ENCODE measurements at regions not wholly inside any gene's neighbourhood (a gene's known extent, or its start where the extent isn't known, plus 50 kb on each side); places are given as distances from the start of the nearest gene placed in this dataset.

- no peaks in the 10 kb centered on the region for H3K27me3 ChIP-seq (ENCODE audit: control insufficient read depth, insufficient read depth, low read length)
- H3K4me3 ChIP-seq (ENCODE audit: low read depth, low read length) = no peak overlapping the region
- no peaks in the 10 kb centered on the region for H3K36me3 ChIP-seq (ENCODE audit: control insufficient read depth, insufficient read depth, low read length)
- FAIRE-seq (no peak), DNase-seq (ENCODE audit: low read depth) (peak; percentile 69)
- TF ChIP-seq CTCF (IDR thresholded peaks at IDR 0.05; ENCODE audit: insufficient read depth, low read length, severe bottlenecking) = no peak
Measured at GRCh38 chr5:115686738-115687074, 60.9 kb upstream of the TMED7 start.

- no peaks in the 10 kb centered on the region for H3K27me3 ChIP-seq (ENCODE audit: control insufficient read depth, insufficient read depth, low read length)
- DNase-seq (ENCODE audit: low read depth) = no peak
- no peak for FAIRE-seq
- H3K36me3 ChIP-seq (ENCODE audit: control insufficient read depth, insufficient read depth, low read length) = no peaks in the 10 kb centered on the region
- no peak for TF ChIP-seq CTCF (IDR thresholded peaks at IDR 0.05; ENCODE audit: insufficient read depth, low read length, severe bottlenecking)
- H3K4me3 ChIP-seq (ENCODE audit: low read depth, low read length) = no peak overlapping the region
Measured at GRCh38 chr5:115686051-115686737, 60.4 kb upstream of the TMED7 start.

DNA sequence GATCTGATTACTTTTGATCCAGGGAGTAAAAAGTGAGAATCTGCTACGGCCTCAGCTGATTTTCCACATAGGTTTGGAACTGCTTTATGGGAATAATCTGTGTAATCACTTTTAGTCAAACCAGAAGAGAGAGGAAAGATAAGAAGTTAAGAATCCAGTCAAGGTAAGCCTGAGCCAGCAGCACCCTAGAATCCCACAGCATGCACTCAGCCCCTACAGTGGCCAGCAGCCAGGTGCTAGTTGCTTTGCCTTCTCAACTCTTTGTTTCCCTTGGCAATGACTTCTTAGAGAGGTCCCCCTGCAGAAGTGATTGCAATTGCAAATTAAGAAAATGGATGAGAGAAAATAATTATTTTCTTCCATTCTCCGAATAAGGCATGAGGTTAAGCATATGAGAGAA is 59.7 kb upstream of the TMED7 start:
- Histone ChIP-seq H3K36me3 (ENCODE audit: control insufficient read depth, insufficient read depth, low read length) (no peaks in the 10 kb centered on the region), H3K27me3 (ENCODE audit: control insufficient read depth, insufficient read depth, low read length) (no peaks in the 10 kb centered on the region), H3K4me3 (ENCODE audit: low read depth, low read length) (no peak overlapping the region)
- no peak for FAIRE-seq
- no peak for TF ChIP-seq CTCF (IDR thresholded peaks at IDR 0.05; ENCODE audit: insufficient read depth, low read length, severe bottlenecking)
- DNase-seq (ENCODE audit: low read depth) = no peak

DNA sequence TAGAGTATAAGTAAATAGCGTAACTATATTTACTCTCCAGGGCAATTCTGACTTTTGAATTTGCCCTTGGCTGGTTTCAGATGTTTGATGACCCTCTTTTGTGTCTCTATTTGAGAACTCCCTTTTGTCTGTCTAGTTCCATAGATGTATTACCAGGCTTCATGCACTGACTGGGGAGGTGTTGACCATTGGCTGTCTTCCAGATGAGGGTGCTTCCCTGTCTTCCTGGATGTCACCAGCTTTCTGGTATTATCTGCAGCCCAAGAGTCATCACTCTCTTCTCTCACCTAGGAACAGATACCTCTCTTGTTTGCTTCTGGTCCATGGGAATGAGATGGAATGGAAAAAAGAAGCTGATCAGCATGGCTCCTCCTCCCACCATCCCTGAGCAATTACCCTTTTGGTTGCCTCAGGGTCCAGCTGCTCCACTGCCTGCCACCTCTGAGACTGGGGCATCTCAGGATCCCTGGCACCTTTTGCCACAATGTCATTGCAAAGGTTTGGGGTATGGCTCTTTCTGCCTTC is 58.7 kb upstream of the TMED7 start:
- no peak for FAIRE-seq
- no peak for TF ChIP-seq CTCF (IDR thresholded peaks at IDR 0.05; ENCODE audit: insufficient read depth, low read length, severe bottlenecking)
- DNase-seq (ENCODE audit: low read depth) = no peak
- H3K36me3 ChIP-seq (ENCODE audit: control insufficient read depth, insufficient read depth, low read length) = no peaks in the 10 kb centered on the region
- H3K27me3 ChIP-seq (ENCODE audit: control insufficient read depth, insufficient read depth, low read length) = no peaks in the 10 kb centered on the region
- H3K4me3 ChIP-seq (ENCODE audit: low read depth, low read length) = no peak overlapping the region

GRCh38 chr5:115683081-115683480 is 57.2 kb upstream of the TMED7 start:
- Histone ChIP-seq H3K4me3 (ENCODE audit: low read depth, low read length) (no peak overlapping the region), H3K36me3 (ENCODE audit: control insufficient read depth, insufficient read depth, low read length) (no peaks in the 10 kb centered on the region), H3K27me3 (ENCODE audit: control insufficient read depth, insufficient read depth, low read length) (no peaks in the 10 kb centered on the region)
- no peak for DNase-seq (ENCODE audit: low read depth)
- FAIRE-seq = no peak
- no peak for TF ChIP-seq CTCF (IDR thresholded peaks at IDR 0.05; ENCODE audit: insufficient read depth, low read length, severe bottlenecking)
